HG02642 (cell line): ENCODE measurements at regions not wholly inside any gene's neighbourhood (a gene's known extent, or its start where the extent isn't known, plus 50 kb on each side); places are given as distances from the start of the nearest gene placed in this dataset.

ENCODE experiments used
- ATAC-seq: cut with Tn5 transposase; IDR thresholded peaks from one replicate; pipeline ENCODE4 v1.9.1; 2021; ENCODE audit warnings: mild to moderate bottlenecking; ENCODE audit not compliant: unreplicated experiment, poor library complexity

DNA sequence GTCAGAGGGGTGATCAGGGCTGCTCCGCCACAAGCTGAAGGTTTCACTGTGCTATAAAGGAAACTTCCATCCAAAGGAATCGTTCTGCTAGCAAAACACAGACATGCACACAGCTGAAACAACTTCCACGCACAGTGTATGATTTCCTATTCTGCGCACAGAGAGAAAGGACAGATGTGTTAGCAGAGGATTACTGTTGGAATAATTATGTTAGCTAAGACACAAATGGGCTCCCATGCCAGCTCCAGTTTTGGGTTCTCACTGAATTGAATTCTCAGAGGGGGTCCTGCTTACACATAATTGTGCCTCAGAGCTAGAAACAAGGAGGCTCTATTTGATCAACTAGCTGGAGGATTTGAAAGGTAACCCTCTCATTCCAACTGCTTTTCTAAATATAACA, 352.4 kb downstream of the IRX2 start:
- ATAC-seq = no peak

GRCh38 chr5:2393556-2393955, 357.9 kb downstream of the IRX2 start:
- ATAC-seq = no peak

- no peak for ATAC-seq
These were observed 359.9 kb downstream of the IRX2 start for GRCh38 chr5:2391566-2391965.

DNA sequence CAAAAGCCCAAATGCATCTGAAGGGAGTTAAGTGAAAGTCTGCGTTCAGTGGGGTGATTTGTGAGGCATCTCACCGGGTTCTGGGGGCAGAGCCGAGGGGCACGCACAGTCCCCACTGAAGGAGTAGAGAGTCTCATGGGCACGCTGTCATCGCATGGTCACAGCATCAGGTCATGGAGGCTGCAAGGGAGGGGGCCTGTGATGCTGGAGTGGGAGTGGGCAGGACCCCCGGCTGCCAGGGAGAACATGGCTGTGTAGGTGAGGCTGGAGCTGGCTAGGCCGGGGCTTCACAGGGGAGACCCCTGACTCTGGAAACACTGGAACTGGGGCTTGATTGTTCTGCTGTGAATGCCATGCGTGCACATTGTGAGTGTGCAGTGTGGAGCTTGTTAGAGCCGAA, 360.5 kb downstream of the IRX2 start:
- ATAC-seq = no peak

DNA sequence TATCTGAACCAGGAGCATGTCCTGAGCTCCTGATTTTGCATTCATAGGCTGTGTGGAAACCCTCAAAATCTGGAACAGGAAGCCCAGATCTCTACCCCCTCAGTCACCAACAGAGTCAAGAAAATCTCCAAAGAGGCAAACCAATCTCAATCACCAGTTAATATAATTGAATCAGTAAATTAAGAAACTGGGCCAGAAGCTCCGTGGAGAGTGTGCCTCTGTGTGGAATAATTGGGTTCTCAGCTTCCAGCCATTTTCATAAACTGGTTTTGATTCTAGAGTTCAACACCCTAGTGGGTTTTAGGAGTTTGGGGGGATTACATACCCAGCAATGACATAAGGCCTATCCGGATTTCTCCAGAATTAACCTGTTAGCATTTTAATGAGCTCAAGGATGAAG, 362.9 kb downstream of the IRX2 start:
- ATAC-seq = no peak

GRCh38 chr5:2387634-2388325, 363.7 kb downstream of the IRX2 start:
- ATAC-seq = no peak

GRCh38 chr5:2387250-2387633, 364.2 kb downstream of the IRX2 start:
- no peak for ATAC-seq

DNA sequence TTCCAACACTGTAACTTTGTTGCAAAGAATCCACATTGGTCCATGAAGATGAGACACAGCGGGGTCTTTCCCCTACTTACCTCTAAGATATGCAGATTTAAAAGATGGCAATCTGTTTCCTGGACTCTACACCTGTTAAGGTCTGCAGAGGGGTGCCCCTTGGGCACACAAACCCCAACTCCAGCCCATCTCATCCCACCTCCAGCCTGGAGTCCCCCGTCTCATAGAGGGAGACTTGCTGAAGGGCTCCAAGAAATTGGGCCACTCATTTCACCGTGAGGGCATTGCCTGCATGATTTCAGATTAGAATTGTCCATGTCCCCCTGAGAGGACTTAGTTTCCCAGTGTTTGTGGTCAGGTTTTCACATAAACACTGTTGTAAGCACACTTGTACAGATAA, 365.7 kb downstream of the IRX2 start:
- ATAC-seq = no peak

DNA sequence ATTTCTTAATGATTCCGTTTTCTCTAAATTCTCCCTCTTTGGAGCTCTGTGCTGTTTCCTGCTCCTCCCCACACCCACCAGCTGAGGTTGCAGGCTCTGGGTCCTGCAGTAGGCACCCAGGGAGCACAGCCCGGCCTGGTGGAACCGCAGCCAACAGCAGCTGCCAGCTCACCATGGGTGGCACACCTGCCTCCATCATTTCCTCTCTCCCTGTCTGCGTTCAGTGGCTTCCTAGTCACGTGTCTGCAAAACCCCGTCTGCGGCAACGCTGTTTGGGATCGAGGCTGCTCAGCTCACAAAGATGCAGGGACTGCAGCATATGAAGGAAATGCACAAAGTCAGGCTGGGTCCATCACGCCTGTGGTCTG, 367.8 kb downstream of the IRX2 start:
- ATAC-seq = no peak

- no peak for ATAC-seq
These were observed 368.4 kb downstream of the IRX2 start for GRCh38 chr5:2382776-2383697.

- no peak for ATAC-seq
These were observed 369.6 kb downstream of the IRX2 start for GRCh38 chr5:2381861-2382260.

DNA sequence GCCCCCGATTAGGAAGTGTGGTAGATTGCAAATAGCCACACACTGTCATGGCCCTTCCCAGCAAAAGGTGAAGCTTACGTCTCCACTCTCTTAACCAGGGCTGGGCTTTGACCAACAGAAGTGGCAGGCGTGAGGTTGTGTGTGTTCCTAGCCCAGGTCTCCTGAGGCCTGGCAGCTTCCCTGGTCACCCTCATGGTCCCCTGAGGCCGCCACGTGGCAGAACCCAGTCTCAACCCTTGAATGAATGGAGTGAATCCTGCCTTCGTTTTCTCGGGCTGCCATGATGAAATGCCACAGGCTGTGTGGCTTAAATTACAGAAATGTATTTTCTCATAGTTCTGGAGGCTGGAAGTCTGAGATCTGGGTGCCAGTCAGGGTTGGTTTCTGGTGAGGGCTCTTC, 370.4 kb downstream of the IRX2 start:
- no peak for ATAC-seq

GRCh38 chr5:2378976-2379375, 372.5 kb downstream of the IRX2 start:
- no peak for ATAC-seq

GRCh38 chr5:2378108-2378507, 373.4 kb downstream of the IRX2 start:
- ATAC-seq = no peak

GRCh38 chr5:2376486-2376885, 375.0 kb downstream of the IRX2 start:
- ATAC-seq = no peak

GRCh38 chr5:2375757-2376250, 375.7 kb downstream of the IRX2 start:
- no peak for ATAC-seq

- ATAC-seq = no peak
These were observed 376.2 kb downstream of the IRX2 start for GRCh38 chr5:2375291-2375690.

- ATAC-seq = no peak
These were observed 376.8 kb downstream of the IRX2 start for GRCh38 chr5:2374703-2375102.

DNA sequence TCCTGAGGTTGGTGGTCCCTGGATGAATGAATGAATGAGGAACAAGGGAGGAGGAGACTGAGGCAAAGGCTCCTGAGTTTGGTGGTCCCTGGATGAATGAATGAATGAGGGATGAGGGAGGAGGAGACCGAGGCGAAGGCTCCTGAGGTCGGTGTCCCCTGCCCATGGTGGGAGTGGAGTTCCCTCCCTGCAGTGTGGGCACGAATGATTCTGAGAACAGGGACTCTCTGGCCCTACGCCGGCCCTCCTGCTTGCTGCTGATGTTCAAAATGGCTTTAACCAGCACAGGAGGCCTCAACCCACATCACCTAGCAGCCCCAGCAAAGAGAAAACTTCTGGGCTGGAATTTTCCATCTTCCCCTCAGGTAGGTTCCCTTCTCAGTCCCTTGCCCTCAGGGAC, 377.8 kb downstream of the IRX2 start:
- no peak for ATAC-seq

- ATAC-seq = no peak
These were observed 380.1 kb downstream of the IRX2 start for GRCh38 chr5:2371419-2371710.

DNA sequence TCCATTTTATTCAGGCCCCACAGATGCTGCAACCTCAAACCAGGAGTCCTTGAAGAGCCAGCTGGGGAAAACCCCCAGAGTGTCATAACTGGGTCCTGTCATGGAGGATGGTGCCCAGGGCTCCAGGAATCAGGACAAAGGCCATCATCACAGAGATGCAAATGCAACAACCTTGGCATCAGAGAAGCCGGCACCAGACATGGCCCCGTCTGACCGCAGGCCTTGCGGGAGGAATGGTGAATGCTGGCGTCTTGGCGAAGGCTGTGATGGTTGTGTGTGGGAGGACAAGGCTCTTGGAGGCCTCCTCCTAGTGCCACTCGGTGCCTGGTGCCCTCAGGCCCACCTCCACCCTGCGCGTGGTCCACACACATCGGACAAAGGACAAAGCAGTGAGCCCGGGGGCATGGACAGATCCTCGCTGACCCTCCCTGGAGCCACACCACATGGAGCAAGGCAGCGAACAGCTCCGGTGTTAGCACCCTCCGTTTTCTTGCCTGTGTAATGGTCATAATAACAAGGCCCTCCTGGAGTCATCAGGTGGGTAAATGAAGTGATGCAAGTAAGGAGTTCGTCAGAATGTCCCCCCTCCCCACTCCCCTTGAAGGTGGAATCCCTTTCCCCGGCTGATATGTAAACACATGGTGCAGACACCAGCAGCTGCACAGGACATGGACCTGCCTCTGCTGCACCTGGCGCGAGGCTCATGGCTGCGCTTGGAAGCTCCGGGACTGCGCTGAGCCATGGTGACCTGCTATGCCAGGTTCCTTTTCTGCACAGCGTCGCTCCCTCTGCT, 380.7 kb downstream of the IRX2 start:
- no peak for ATAC-seq
